A204.1 (cell line): ENCODE measurements at regions not wholly inside any gene's neighbourhood (a gene's known extent, or its start where the extent isn't known, plus 50 kb on each side); places are given as distances from the start of the nearest gene placed in this dataset.

Experiments used
- FAIRE-seq: peaks from 2 replicates; lab custom pipeline; 2012; peaks lifted over from hg19 to GRCh38; lab: Jason Lieb, UNC

GRCh38 chr12:30827101-30828066, 72.6 kb upstream of the CAPRIN2 start:
- no peak for FAIRE-seq

DNA sequence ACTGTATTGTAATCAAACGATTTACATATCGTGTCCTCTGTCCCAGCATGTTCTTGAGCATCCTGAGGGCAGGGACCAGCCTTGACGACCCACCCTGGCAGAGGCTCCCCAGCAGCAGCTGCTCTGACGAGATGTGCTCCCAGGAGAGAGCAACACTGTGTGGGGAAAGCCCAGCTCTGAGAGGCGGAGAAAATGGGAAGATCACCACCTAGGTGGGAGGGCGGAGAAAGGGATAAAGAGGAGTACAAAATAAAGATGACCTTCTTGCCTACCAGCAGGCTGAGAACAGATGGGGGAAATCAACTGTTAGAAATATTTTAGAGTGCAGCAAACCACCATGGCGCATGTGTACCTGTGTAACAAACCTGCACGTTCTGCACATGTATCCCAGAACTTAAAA, 71.5 kb upstream of the CAPRIN2 start:
- FAIRE-seq, result no peak

DNA sequence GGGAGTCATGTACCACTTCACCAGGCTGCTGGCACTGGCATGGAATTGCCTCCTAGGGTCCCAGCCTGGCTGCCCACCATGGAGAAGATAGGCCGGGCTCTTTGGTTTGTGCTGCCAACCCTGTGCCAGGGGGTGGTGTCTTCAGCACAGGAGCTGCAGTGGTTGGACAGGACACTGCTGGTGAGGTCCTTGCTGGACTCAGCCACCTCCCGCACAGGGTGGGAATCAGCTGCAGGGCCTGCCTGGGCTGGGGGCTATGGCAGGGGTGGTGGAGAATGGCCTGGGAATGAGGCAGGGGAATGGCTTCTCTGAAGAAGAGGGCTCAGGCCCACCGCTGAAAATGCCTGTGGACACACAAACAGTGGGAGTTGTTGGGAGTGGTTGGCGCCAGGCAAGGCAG, 70.6 kb upstream of the CAPRIN2 start:
- FAIRE-seq, result no peak

DNA sequence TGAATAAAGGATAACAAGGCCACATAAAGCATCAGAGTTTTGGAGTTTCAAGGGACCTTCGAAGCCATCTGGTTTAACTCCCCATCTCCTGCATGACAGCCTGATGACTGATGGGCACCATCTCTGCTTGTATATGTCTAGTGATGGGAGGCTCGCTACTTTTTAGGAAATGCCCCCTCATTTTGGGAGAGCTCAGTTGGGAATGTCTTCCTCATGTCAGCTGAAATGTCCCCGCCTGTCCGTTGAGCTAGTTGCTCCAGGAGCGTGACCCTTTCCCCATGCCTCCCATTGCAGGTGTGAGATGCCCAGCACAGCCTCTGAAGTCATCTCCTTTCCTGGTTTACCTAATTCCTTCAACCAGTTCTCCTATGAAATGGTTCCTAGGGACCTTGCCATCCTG, 69.6 kb upstream of the CAPRIN2 start:
- no peak for FAIRE-seq

DNA sequence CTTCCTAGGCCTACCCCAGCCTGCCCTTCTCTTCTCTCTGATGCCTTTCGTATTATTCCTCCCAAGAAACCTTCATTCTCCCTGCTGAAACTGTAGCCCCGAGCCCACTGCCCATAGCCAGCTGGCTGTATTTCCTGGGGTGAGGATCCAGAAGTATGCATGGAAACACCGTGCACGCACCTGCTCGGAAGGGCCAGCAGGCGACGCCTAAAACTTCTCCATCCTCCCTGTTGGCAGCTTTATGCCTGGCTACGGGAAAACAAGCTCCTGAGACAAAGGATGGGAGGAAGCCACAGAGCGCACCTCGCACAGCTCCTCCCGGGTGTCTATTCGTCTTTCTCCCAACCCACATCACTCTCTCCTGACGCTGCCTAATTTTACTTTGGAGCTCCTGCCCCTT, 69.0 kb upstream of the CAPRIN2 start:
- FAIRE-seq, result no peak

GRCh38 chr12:30823156-30823699, 68.5 kb upstream of the CAPRIN2 start:
- no peak for FAIRE-seq

DNA sequence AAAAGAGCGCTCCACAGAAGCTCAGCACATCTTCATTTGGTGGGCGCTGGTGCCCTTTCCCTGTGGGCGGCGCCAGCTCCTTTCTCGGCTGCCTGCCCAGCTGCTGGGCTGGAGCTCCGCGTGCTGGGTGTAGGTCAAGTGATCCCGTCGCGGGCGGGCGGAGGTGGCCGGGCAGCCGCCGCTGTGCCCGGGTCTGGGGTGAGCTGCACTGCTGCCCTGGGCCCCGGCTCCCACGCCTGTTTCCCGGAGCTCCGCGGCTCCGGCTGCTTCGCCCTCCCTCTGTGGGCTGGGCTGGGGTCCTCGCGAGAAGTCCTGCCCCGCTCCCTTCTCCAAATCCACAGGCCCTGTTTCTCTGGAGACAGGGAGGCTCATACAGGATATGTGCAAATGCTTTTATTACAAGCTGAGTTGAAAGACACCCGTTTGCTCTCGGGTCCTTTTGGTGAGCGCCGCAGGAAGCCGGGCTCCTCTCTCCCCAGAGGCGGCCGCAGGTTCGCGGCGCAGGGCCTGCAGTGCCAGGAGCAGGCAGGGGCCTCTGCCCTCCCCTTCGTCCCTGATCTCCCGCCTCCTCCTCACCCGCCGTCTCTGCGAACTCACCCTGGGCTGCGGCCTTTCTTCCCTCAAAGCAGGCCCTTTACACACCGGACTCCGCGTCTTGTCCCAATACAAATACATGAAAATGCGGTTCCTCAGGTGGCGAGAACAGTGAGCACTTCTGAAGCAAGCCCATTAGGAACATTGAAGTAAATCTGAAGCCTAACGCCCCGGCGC, 67.8 kb upstream of the CAPRIN2 start:
- FAIRE-seq, result no peak

DNA sequence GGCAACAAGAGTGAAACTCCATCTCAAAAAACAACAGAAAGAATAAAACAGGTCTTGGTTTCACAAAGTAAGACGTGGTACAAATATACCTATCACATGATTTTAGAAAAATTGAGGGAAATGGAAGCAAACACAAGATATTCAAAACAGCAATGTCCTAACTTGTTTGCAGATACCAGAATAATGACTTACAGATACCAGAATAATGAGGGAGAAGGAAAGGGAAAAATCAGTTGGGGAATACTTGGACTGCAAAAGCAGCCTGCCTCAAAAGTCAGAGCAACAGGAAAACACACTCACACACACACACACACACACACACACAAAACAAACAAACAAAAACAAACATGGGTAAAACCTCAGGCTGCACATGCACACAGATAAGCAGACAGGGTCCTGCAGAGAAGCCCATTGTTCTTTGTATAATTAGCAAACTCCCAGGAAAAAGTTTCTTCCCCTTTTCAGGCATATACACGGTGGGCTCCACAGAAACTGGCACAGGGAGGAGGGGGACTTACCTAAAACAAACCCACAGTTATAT, 65.7 kb upstream of the CAPRIN2 start:
- no peak for FAIRE-seq

- no peak for FAIRE-seq
These were observed 63.8 kb upstream of the CAPRIN2 start for GRCh38 chr12:30818562-30818961.

GRCh38 chr12:30816742-30817465, 62.2 kb upstream of the CAPRIN2 start:
- FAIRE-seq, result no peak

DNA sequence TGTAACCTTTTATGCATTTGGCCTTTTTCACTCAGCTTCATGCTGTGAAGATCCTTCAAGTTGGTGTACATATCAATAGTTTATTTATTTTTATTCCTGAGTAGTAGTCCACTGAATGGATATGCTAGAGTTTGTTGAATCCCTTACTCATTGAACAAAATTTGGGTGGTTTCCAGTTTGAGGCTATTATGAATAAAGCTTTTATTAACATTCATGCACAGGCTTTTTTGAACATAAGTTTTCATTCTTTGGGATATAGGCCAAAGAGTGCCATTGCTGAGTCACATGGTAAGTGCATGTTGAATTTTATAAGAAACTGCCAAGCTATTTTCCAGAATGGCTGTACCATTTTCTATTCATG, 59.5 kb upstream of the CAPRIN2 start:
- no peak for FAIRE-seq

GRCh38 chr12:30813525-30814294, 59.0 kb upstream of the CAPRIN2 start:
- no peak for FAIRE-seq

GRCh38 chr12:30811966-30812365, 57.2 kb upstream of the CAPRIN2 start:
- no peak for FAIRE-seq

DNA sequence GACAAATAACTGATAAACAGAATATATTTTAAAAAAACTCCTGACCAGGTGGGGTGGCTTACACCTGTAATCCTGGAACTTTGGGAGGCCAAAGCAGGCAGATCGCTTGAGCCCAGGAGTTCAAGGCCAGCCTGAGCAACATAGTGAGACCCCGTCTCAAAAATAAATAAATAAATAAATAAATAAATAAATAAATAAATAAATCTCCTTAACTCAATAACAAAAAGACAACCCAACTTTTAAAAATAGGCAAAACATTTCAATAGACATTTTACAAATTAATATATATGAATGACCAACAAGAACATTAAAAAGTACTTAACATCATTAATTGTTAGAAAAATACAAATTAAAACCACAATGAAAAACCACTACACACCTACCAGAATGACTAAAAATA, 56.2 kb upstream of the CAPRIN2 start:
- peak; percentile 29 for FAIRE-seq

GRCh38 chr12:30807695-30808034, 52.9 kb upstream of the CAPRIN2 start:
- no peak for FAIRE-seq

- peak; percentile 75 for FAIRE-seq
These were observed 52.4 kb upstream of the CAPRIN2 start for GRCh38 chr12:30806989-30807694.

DNA sequence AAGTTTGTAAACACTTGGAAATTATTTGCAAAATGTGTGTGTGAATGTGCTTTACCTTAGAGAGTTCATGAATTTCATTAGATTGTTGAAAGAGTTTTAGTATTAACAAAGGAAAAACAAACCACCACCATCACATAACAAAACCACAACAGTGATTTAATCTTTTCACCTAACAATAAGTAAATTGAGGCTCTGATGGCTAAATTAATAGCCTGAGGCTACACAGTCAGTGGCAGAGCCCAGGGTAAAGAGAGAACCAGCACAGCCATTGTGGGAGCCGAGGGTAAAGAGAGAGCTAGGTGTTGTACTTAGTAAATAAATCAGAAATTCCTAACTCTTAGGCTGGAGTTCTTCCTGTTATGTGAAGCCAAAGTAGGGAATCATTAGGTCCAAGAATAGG, 51.2 kb upstream of the CAPRIN2 start:
- no peak for FAIRE-seq
